K562 (cell line): ENCODE measurements at regions not wholly inside any gene's neighbourhood (a gene's known extent, or its start where the extent isn't known, plus 50 kb on each side); places are given as distances from the start of the nearest gene placed in this dataset.

Experiments
- CC2D1A ChIP-seq: fragments of 450-650 bp; IDR thresholded peaks from 2 replicates; pipeline ENCODE4 v1.6.1; 2017; ENCODE audit warnings: mild to moderate bottlenecking
- EZH2 ChIP-seq: IDR thresholded peaks from 2 replicates; pipeline ENCODE4 v1.6.1; 2012; ENCODE audit warnings: low read depth, mild to moderate bottlenecking, inconsistent platforms, low read length, borderline replicate concordance
- FOXP4 ChIP-seq: sonication (generic); formaldehyde crosslinking; IDR thresholded peaks from 2 replicates; pipeline ENCODE4 v1.8.0; 2022; ENCODE audit warnings: mild to moderate bottlenecking, missing genetic modification reagents, borderline replicate concordance
- MEF2A ChIP-seq: IDR thresholded peaks from 2 replicates; pipeline ENCODE4 v1.6.1; 2011; ENCODE audit warnings: low read depth, mild to moderate bottlenecking, low read length, moderate library complexity; ENCODE audit not compliant: control insufficient read depth
- POLR2A ChIP-seq: fragments of 450-650 bp; conservative IDR thresholded peaks from 2 replicates; pipeline ENCODE4 v1.6.1; 2016
- SIN3A ChIP-seq, 2 experiments: fragments of 150-350 bp in 1 of 2; IDR thresholded peaks; 2 replicates each; pipeline ENCODE4 v1.6.1; 2011 to 2016; ENCODE audit warnings: borderline replicate concordance in 2 of 2, low read depth in 2 of 2, low read length in 2 of 2, mild to moderate bottlenecking in 2 of 2, moderate library complexity in 2 of 2; ENCODE audit not compliant: control insufficient read depth in 1 of 2
- TF ChIP-seq, protein P1 (sequence below), 3 experiments: IDR thresholded peaks in 2 of 3; conservative IDR thresholded peaks in 1 of 3; 2 replicates each; pipeline ENCODE4 v1.5.1; 2011 to 2012; ENCODE audit warnings: low read length in 3 of 3, mild to moderate bottlenecking in 3 of 3, control low read depth in 2 of 3, improper control_type of control experiment in 1 of 3, inconsistent platforms in 1 of 3, low read depth in 1 of 3, mixed read lengths in 1 of 3, moderate library complexity in 1 of 3; ENCODE audit not compliant: insufficient read depth in 2 of 3

- TF ChIP-seq SIN3A (IDR thresholded peaks at IDR 0.05; ENCODE audit: borderline replicate concordance in 2 of 2, control insufficient read depth in 1 of 2, low read depth in 2 of 2, low read length in 2 of 2) = no peak
- no peak for TF ChIP-seq CC2D1A
- TF ChIP-seq FOXP4 = no peak
- TF ChIP-seq POLR2A = no peak
- TF ChIP-seq, protein P1, sequence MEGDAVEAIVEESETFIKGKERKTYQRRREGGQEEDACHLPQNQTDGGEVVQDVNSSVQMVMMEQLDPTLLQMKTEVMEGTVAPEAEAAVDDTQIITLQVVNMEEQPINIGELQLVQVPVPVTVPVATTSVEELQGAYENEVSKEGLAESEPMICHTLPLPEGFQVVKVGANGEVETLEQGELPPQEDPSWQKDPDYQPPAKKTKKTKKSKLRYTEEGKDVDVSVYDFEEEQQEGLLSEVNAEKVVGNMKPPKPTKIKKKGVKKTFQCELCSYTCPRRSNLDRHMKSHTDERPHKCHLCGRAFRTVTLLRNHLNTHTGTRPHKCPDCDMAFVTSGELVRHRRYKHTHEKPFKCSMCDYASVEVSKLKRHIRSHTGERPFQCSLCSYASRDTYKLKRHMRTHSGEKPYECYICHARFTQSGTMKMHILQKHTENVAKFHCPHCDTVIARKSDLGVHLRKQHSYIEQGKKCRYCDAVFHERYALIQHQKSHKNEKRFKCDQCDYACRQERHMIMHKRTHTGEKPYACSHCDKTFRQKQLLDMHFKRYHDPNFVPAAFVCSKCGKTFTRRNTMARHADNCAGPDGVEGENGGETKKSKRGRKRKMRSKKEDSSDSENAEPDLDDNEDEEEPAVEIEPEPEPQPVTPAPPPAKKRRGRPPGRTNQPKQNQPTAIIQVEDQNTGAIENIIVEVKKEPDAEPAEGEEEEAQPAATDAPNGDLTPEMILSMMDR (IDR thresholded peaks at IDR 0.05 in 2 of 3, conservative IDR thresholded peaks at IDR 0.05 in 1 of 3; ENCODE audit: insufficient read depth in 2 of 3, low read depth in 1 of 3, low read length in 3 of 3) = no peak
- no peak for TF ChIP-seq EZH2
- TF ChIP-seq MEF2A = no peak
Observed at GRCh38 chr18:68178921-68179320, 536.0 kb downstream of the TMX3 start.
